HuH-7 (cell line): ENCODE measurements at regions not wholly inside any gene's neighbourhood (a gene's known extent, or its start where the extent isn't known, plus 50 kb on each side); places are given as distances from the start of the nearest gene placed in this dataset.

ENCODE experiments used
- DNase-seq: peaks from one replicate; pipeline ENCODE4 v3.0.0; 2011; ENCODE audit warnings: low spot score

- no peak for DNase-seq
Measured at GRCh38 chr2:220981926-220982325, 590.2 kb downstream of the EPHA4 start.

- no peak for DNase-seq
Measured at GRCh38 chr2:220985561-220985960, 586.5 kb downstream of the EPHA4 start.

GRCh38 chr2:220987839-220988238 lies 584.3 kb downstream of the EPHA4 start:
- no peak for DNase-seq

- no peak for DNase-seq
Measured at GRCh38 chr2:220991972-220992371, 580.1 kb downstream of the EPHA4 start.

- no peak for DNase-seq
Measured at GRCh38 chr2:220994846-220995245, 577.3 kb downstream of the EPHA4 start.

GRCh38 chr2:220995581-220995980 lies 576.5 kb downstream of the EPHA4 start:
- DNase-seq, result no peak

GRCh38 chr2:220998156-220998555 lies 573.9 kb downstream of the EPHA4 start:
- no peak for DNase-seq

- DNase-seq, result no peak
Measured at GRCh38 chr2:220999356-220999755, 572.7 kb downstream of the EPHA4 start.

GRCh38 chr2:221001381-221001801 lies 570.7 kb downstream of the EPHA4 start:
- DNase-seq, result no peak

- no peak for DNase-seq
Measured at GRCh38 chr2:221002101-221002685, 569.9 kb downstream of the EPHA4 start.

GRCh38 chr2:221005338-221005737 lies 566.8 kb downstream of the EPHA4 start:
- no peak for DNase-seq

GRCh38 chr2:221006084-221006483 lies 566.0 kb downstream of the EPHA4 start:
- no peak for DNase-seq

- DNase-seq, result no peak
Measured at GRCh38 chr2:221016551-221016950, 555.6 kb downstream of the EPHA4 start.

- no peak for DNase-seq
Measured at GRCh38 chr2:221018262-221018661, 553.8 kb downstream of the EPHA4 start.

- DNase-seq, result no peak
Measured at GRCh38 chr2:221019668-221020067, 552.4 kb downstream of the EPHA4 start.

- DNase-seq, result no peak
Measured at GRCh38 chr2:221022554-221022953, 549.5 kb downstream of the EPHA4 start.

GRCh38 chr2:221025398-221025797 lies 546.7 kb downstream of the EPHA4 start:
- DNase-seq, result no peak

- no peak for DNase-seq
Measured at GRCh38 chr2:221034026-221034701, 537.9 kb downstream of the EPHA4 start.

GRCh38 chr2:221034973-221035372 lies 537.1 kb downstream of the EPHA4 start:
- DNase-seq, result no peak

- DNase-seq, result no peak
Measured at GRCh38 chr2:221042926-221043325, 529.2 kb downstream of the EPHA4 start.

- DNase-seq, result no peak
Measured at GRCh38 chr2:221044781-221045180, 527.3 kb downstream of the EPHA4 start.

GRCh38 chr2:221050020-221050795 lies 521.9 kb downstream of the EPHA4 start:
- no peak for DNase-seq

- DNase-seq, result no peak
Measured at GRCh38 chr2:221051162-221051561, 520.9 kb downstream of the EPHA4 start.
